ENCODE measurements at regions not wholly inside any gene's neighbourhood (a gene's known extent, or its start where the extent isn't known, plus 50 kb on each side); places are given as distances from the start of the nearest gene placed in this dataset.

GRCh38 chr13:106350208-106350607 lies 185.3 kb downstream of the EFNB2 start:
- no peak for DNase-seq (ENCODE audit: low read depth)

GRCh38 chr13:106349080-106349931 lies 186.2 kb downstream of the EFNB2 start:
- no peak for DNase-seq (ENCODE audit: low read depth)

GRCh38 chr13:106348075-106348840 lies 187.2 kb downstream of the EFNB2 start:
- no peak for DNase-seq (ENCODE audit: low read depth)

GRCh38 chr13:106344342-106344741 lies 191.1 kb downstream of the EFNB2 start:
- DNase-seq (ENCODE audit: low read depth) = no peak

GRCh38 chr13:106343836-106344235 lies 191.6 kb downstream of the EFNB2 start:
- no peak for DNase-seq (ENCODE audit: low read depth)

- no peak for DNase-seq (ENCODE audit: low read depth)
Measured at GRCh38 chr13:106340249-106340648, 195.2 kb downstream of the EFNB2 start.

- no peak for DNase-seq (ENCODE audit: low read depth)
Measured at GRCh38 chr13:106337096-106337850, 198.2 kb downstream of the EFNB2 start.

GRCh38 chr13:106336668-106337067 lies 198.8 kb downstream of the EFNB2 start:
- DNase-seq (ENCODE audit: low read depth) = no peak

- no peak for DNase-seq (ENCODE audit: low read depth)
Measured at GRCh38 chr13:106332621-106333020, 202.8 kb downstream of the EFNB2 start.

- no peak for DNase-seq (ENCODE audit: low read depth)
Measured at GRCh38 chr13:106331116-106331515, 204.3 kb downstream of the EFNB2 start.

GRCh38 chr13:106329941-106330340 lies 205.5 kb downstream of the EFNB2 start:
- DNase-seq (ENCODE audit: low read depth) = no peak

GRCh38 chr13:106326751-106327150 lies 208.7 kb downstream of the EFNB2 start:
- no peak for DNase-seq (ENCODE audit: low read depth)

- DNase-seq (ENCODE audit: low read depth) = no peak
Measured at GRCh38 chr13:106324444-106324843, 211.0 kb downstream of the EFNB2 start.

GRCh38 chr13:106322628-106323027 lies 212.8 kb downstream of the EFNB2 start:
- no peak for DNase-seq (ENCODE audit: low read depth)

GRCh38 chr13:106318941-106319411 lies 216.5 kb downstream of the EFNB2 start:
- peak; percentile 62 for DNase-seq (ENCODE audit: low read depth)

- no peak for DNase-seq (ENCODE audit: low read depth)
Measured at GRCh38 chr13:106314417-106314816, 221.0 kb downstream of the EFNB2 start.

- no peak for DNase-seq (ENCODE audit: low read depth)
Measured at GRCh38 chr13:106311004-106311403, 224.5 kb downstream of the EFNB2 start.

GRCh38 chr13:106310291-106310865 lies 225.1 kb downstream of the EFNB2 start:
- DNase-seq (ENCODE audit: low read depth) = no peak

GRCh38 chr13:106306748-106307277 lies 228.6 kb downstream of the EFNB2 start:
- no peak for DNase-seq (ENCODE audit: low read depth)

- no peak for DNase-seq (ENCODE audit: low read depth)
Measured at GRCh38 chr13:106302843-106303242, 232.6 kb downstream of the EFNB2 start.

GRCh38 chr13:106302011-106302410 lies 233.5 kb downstream of the EFNB2 start:
- DNase-seq (ENCODE audit: low read depth) = no peak

- no peak for DNase-seq (ENCODE audit: low read depth)
Measured at GRCh38 chr13:106299621-106300020, 235.8 kb downstream of the EFNB2 start.
